NCI-H748 treated with DMSO at 0.1 percent for 48 hours (cell line): ENCODE measurements at regions not wholly inside any gene's neighbourhood (a gene's known extent, or its start where the extent isn't known, plus 50 kb on each side); places are given as distances from the start of the nearest gene placed in this dataset.
"Not testable (repeated sequence)": the region's sequence is repeated elsewhere in the genome, so short reads cannot be mapped to it uniquely, and the experiment has no call there.

Source experiments
- DNase-seq: peaks from one replicate; lab custom pipeline; 2025; lab: John Stamatoyannopoulos, UW

DNA sequence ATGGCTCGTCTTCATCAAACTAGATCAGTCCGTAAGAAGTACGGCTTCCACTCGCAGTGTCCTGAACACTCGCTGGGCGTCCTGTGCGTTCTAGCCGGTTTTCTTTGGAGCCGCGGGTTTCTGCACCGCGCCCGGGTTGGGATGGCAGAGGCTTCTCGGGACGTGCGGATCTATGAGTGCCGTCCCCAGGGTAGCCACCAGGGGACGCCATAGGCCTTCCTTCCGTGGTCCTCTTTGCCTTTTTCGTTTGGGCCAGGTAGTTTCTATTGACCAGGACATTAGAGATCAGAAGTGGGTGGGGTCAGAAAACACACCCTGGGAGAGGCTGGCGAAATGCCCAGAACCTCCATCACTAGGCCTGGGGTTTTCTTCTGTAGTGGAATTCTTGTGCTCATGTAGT is 273.8 kb downstream of the FAM72C start:
- DNase-seq = peak; percentile 81

DNA sequence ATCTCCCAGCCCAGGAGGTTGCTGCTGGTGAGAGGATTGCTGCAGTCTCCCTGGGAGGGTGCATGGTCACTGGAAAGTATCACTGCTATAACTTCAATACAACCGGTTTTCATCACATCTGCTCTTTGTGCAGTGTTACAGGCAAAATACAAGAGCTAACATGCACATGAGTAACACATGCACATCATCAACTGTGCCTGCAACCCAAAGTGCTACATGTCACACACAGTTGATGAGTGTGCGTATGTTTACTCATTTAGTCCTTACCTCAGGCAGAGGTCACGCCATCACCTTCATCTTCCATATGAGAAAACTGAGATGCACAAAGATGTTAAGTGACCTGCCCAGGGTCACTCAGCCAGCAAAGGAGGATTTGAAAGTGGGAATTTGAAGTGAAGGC is 277.7 kb downstream of the FAM72C start:
- no peak for DNase-seq

DNA sequence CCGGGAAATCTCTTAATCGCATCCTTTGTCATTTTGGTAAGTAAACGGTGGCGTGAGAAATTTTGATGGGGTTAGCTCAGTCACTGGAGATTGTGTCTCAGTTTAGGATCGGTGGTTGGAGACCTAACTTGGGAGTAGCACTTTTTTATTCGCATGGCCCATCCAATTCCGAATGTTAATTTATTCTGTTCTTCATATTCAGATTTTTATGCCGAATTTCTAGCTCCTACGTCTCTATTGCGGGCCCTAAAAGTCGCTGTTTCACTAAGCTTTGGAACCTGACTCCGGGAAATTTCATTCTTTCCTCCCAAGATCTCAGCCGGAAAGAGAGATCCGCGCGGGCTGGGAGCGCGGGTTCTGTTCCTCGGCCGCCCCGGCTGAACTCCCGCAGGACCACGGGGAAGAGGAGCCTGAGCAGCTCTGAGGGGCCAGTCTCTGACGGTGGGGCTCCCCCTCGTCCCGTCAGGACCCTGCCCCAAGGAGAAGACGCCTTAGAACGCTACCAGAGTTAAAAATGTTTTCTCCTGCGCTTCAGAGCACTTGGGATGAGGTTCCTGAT is 279.7 kb downstream of the FAM72C start:
- DNase-seq = no peak

DNA sequence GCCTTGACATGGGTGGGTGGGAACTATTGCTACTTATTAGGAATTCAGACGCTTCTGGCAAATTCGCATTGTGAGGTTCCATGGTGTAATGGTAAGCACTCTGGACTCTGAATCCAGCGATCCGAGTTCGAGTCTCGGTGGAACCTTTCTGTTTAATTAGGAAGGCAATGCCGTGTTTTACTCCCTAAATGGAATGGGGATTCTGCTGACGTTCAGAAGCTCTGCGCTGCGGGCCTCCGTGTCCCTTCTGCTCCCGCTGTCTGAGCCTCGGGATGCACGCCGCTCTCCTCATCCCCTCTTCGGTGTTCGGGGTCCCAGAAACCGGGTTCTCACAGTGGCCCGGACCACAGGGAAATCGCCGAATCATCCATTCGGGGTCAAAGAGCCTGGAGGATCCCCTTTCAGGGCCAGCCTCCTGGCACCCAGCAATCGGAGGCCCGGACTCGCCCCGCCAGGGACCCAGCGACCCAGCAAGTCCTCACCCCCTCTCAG is 280.3 kb downstream of the FAM72C start:
- DNase-seq = no peak

DNA sequence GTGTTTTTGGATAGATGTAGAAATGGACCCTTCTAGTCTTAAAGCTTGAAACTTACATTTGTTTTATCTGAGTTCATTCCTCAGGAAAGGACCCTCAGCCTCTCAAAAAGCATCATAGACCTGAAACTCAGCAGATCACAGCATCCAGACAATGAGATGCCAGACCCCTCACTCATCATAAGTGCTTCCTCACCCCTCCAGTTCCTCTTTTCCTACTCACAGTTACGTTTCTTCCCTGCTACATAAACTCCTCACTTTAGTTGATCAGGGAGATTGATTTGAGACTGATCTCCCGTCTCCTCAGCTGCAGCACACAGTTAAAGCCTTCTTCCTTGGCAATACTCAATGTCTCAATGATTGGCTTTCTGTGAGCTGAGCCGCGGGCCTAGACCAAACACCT is 282.0 kb downstream of the FAM72C start:
- DNase-seq = no peak

DNA sequence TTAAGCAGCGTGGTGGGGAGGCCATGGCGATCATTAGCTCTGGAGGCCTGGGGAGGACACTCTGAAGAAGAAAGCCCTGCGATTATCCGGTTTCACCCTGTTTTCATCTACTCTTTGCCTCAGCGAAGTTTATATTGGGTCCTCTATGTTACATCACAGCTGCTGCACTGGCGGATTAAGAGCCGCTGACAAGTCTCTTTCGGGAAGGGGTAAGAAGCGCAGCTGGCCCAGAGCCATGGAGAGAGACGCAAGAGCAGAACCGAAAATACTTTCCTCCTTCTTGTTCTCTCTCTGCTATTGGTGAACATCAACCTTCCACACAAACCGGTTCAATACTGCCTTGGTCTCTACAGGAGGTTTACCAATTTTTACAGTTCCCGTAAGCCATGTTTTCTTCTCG is 291.5 kb downstream of the FAM72C start:
- DNase-seq = no peak

DNA sequence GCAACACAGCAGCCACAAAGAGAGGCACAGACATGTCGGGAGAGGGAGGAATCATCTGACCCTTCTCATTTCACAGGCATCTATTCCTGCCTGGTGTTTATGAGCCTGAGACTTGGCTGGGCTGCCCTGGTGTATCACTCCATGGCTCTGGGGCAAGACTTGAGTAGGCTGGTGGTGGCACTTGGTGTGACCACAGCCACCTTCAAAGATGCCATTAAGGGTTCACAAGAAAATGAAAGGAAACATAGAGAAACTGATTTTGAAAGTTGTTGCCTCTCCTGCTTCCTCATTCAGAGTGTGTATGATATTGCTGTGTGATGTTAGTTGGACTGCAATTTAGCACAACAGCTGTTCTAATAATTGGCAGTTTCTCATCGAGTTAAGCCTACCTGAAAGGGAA is 298.8 kb downstream of the FAM72C start:
- DNase-seq = no peak

DNA sequence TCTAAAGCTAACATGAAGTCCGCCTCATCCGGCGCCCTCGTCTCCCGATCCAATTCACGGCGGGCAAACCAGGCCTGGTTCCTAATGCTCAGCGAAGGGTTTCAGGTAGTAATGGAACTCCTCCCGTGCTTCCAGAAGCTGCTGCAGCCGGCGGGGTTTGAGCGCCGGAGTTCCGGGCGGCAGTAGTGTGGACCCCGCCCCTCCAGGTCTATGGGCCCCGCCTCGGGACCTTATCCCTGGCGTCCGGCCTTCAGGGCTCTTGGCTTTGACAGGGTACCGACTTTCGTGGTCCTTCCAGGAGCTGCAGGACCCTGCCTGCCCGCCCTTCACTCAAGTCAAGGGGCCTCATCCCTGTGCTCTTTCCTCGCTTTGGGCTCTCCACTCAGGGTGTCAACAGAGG is 304.1 kb downstream of the FAM72C start:
- DNase-seq = no peak

DNA sequence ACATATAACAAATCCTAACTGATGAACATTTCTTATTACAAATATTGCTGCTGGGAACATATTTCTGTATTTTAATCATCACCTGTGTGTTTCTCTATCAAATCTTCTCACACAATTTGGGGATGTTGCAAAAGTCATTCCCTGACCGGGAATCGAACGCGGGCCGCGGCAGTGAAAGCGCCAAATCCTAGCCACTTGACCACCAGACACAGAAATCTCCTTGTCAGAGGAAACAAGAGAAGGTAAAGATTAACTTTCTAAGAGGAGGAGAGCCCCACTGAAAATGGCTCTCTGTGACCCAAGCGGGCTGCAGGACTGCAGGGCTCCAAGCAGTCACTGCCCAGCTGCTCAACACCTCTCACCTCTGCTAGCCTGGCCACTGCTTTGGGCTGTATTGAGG is 304.9 kb downstream of the FAM72C start:
- no peak for DNase-seq

DNA sequence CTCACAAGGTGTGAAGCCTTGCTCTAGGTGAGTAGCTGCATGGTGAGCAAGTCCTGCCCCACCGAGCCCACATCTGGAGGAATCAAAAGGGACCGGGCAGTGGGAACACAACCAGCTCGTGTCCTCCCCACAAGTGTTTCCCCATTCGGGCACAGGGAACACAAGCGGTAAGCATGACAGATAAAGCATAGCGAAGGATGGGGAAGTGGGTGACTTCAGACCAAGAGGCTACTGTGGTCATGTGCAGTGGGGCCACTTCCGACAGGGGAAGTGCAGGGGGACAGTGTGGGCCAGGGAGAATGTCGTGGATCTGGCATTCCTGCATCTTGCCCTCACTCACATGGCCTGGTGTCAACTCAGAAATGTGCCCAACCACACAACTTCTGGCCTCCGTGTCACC is 306.2 kb downstream of the FAM72C start:
- no peak for DNase-seq

DNA sequence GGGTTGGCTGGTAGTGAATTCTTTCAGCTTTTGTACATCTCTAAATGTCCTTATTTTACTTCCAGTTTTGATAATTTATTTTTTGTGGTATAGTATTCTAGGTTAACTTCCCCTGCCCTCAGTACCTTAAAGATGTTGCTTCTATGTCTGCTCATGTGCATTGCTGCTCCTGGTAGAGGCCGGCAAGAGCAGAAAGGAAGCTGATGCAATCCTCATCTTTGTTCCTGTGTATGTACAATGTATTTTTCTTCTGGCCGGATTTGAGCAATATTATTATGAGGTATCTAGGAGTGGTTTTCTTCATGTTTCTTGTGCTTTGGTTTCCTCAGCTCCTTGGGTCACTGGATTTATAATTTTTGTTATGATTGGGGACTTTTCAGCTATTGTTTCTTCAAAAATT is 308.7 kb downstream of the FAM72C start:
- DNase-seq = not testable (repeated sequence)

DNA sequence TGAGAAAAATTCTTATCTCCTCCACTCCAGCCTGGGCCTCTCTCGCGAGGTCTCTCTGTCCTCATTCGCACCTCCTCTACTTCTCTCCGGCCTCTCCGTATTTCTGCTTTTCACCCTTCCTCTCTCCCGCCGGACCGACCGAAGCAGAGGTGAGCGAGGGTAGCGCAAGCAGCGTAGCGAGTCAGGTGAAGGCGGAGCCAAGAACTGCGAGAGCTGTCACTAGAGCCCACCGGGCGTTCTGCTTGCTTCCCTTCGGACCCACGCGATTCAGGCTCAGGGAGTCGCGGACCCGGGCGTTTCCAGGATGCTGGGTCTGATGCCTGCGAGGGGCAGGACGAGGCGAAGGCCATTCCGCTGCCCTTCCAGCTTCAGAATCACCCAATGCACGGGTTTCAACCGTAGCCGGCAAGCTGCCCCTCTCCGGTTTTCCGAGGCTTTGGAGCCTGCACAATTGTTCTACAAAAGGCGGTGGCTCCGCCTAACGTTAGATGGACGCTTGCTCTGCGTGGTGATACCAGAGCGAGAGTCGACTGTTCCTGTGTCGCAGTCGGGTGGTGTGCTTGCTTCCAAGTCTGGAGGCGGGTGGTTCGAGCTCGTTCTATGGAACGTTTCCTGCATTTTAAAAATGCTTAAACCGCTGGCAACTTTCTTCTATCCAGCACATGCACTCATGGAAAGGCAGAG is 310.2 kb downstream of the FAM72C start:
- no peak for DNase-seq

DNA sequence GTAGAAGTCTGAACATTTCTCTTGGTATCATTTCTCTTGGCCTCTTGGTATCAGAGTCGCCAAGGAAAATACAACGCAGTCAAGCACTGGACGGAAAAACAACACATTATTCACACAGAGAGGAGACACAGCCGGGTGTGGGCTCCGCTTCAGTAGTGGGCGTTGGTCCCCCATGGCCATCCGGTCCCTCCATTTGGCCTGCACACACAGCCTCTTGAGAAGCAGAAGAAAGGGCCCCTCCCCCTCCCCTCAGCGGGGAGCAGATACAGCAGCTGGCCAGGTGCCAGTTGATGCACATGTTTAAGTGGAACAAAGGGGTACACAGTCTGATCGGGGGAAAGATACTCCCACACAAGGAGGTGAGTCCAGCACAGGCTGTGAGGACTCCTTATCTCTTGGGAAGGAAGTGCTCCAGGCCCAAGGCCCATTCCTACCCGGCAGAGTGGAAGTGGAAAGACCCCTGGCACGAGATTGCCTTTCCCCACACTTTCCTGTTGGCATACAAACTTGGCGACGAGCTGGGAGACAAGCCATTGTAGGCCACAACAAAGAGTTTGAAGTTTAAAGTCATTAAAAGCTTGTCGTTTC is 311.3 kb downstream of the FAM72C start:
- DNase-seq = no peak

DNA sequence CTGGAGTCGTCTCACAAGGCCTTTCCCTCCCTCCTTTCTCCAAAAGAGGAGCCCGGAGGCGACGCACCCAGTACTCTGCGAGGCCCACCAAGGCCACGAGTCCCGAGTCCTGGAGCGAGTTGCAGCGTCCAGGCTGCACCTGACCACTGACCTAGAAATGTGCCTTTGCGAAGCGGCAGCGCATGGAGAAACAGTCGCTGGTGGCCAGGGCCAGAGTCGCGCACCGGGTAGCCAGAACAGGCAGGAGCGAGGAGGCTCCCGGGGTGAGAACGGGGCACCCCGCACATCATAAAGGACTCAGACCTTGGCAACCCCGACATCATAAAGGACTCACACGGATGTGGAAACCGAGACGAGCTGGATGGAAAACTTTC is 318.4 kb downstream of the FAM72C start:
- DNase-seq = no peak

DNA sequence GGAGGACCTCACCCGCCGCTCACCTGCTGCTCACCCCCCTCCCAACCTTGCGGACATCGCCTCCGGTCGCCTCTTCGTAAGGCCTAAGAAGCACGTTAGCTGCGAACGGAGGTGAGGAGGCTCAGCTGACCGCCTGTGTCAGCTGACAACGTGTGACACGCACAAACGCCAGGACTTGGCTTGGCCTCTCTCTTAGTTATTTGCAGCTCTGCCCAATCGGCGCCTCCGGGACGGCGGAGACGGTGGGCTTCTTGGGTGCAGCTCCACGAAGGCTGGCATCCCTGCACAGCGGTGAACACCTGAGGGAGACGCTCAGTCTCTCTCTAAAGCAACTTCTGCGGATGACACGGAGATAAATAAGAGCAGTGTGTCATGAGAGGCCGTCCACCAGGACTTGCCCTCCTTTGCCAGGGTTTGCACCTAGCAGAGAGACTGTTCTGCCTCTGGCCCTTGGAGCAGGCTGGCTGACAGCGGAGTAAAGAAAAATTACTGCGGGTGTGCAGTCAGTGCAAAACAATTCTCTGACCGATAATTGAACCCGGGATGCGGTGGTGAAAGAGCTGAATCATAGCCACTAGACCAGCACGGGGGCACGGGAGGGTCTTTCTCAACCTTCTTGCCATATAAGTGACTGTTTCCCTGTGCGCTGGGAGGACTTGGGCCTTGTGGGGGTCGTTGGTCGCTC is 318.9 kb downstream of the FAM72C start:
- DNase-seq = no peak

DNA sequence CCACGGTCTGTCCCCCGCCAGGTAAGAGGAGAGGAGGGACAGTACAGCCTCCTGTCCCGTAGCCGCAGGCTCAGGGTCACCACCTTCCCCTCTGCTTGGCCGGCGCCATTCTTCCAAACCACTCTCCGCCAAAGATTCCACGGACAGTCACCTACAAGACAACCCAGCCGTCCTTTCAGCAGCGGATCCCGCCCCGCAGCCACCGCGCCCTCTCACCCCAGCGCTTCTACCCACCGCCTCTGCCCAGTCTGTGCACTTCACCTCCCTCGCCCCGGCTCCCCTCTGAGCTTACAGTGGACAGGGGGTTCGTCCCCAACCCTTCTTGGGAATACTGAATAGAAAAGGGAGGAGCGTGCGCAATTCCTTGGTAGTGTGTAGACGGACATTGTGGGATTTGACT is 319.6 kb downstream of the FAM72C start:
- no peak for DNase-seq

DNA sequence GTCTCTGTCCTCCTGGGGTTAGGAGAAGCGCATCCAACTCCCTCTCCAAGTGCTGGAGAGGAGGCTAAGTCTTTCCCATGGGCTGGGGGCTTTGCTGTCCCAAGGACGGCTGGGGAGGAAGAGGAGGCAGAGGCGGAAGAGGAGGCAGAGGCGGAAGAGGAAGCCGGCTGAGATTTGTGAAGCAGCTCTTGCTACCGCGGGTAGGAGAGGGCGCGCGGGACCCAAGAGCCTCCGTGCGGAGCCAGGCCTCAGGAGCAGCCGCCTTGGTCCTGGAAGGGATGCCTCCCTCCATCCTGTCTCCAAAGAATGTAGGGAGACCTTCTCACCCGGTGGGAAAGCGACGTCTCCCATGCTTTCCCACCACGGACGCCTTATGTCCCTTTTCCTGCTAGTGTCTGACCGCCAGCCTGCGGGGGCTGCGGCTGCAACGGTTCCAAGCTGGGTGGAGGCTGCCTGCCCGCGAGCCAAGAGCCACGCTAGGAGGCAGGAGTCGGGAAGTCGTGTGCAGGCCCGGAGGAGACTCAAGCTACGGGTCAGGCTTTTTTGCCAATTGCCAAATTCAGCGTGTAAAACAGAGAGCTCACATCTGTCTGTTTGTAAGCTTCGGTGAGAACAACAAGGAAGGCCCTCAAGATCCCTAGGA is 320.3 kb downstream of the FAM72C start:
- no peak for DNase-seq

DNA sequence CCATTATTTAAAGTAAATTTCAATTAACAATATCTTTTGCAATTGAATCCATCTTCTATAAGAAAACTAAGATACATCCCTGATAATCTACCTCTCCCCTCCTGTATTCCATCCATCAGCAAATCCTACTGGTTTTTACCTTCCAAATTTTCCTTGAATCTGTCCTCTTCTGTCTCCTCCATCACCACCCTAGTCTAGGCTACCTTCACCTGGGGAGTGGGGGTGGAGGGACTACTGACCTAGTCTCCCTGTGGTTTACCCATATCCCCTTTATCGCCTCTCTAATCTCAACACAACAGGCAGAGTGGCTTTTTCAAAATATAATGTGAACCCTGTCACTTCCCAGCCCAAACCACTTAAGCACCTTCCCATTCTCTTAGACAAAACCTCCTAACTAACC is 327.8 kb downstream of the FAM72C start:
- DNase-seq = not testable (repeated sequence)

DNA sequence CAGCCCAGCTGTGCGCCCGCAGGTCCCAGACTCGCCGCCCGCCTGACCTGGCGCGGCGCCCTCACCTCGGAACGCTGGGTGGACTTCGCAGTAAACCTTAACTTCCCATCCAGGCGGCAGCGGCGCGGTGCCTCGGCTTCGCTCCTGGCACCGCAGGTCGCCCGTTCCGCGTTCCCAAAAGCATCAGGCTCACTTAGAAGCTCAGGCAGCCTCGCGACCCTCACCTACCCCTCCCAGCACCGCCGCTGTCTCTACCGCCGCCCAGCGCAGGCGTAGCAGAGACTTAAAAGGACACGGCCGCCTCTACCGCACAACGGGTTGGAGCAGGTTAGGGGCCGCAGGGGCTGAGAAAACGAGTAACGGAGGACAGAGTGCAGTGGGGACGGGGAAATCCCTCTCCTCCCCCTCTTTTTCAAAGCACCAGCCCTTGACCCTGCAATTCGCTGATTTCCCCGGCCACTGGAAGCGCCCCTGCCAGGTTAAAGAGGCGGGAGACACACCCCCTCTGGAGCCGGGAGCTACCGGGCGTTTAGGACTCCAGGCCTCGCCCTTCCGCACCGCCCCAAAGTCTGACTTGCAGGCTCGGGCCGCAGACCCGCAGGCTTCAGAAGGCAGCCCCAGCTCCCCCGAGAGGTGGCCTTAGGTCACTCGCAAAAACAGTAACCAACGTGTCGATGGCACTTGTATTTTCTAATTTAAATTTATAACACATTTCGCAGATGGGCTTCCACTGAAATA is 328.5 kb downstream of the FAM72C start:
- no peak for DNase-seq

DNA sequence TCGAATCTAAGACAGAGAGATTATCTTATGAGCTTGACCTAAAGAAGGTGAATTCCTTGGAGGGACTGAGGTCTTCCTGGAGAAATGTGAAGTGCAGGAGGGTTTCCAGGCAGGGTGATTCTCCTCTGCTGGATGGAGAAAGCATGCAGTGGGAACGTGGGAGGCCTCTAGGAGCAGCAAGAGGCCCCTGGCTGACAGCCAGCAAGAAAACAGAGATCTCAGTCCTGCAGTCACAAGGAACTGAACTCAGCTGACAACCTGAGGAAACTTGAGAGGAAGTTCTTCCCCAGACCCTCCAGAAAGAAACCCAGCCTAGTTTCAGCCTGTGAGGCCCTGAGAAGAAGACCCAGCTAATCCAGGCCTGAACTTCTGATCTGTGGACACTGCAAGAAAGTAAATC is 345.9 kb downstream of the FAM72C start:
- no peak for DNase-seq

DNA sequence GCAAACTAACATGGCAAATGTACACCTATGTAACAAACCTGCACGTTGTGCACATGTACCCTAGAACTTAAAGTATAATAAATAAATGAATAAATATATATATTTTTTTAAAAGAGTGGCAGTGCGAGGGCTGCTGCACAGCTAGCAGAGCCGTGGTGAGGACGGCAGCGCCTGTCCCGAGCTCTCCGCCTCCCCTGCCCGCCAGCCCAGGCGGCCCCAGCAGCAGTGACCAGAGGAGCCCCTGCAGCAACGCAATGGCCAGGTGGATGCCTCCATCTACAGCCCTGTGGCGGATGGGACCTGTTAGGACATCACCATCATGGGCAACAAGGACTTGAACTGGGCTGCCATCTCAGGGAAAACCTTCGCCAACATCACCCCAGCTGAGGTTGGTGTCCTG is 351.9 kb downstream of the FAM72C start:
- DNase-seq = no peak

DNA sequence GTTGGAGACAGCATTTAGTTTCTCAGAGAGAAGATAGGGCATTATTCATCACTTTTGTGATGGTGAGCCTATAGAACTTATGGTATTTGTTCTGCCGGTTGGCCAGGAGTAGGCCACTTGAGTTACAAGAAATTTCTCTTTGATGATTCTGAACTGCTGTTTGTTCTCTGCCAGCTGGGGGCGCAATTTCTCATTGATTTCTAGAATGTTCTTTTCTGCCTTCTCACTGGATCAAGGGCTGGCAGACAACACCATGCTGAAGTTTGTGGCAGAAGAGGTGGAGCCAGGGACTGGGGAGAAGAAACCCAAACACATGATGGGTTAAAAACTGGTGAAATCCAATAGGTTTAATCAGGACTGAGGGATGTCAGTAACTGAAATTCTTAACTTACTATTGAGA is 360.6 kb downstream of the FAM72C start:
- no peak for DNase-seq
